SK-N-SH (cell line): ENCODE measurements at regions not wholly inside any gene's neighbourhood (a gene's known extent, or its start where the extent isn't known, plus 50 kb on each side); places are given as distances from the start of the nearest gene placed in this dataset.

Experiments
- CHD2 ChIP-seq: fragments of 150-350 bp; IDR thresholded peaks from 2 replicates; pipeline ENCODE4 v1.6.1; 2018; ENCODE audit warnings: low read length; ENCODE audit not compliant: partially characterized antibody
- EP300 ChIP-seq, 2 experiments: IDR thresholded peaks; 2 replicates each; pipeline versions ENCODE4 v1.4.0 to v1.6.1; 2012; ENCODE audit warnings: borderline replicate concordance in 1 of 2, low read depth in 1 of 2, low read length in 1 of 2
- EZH2phosphoT487 ChIP-seq: fragments of 200-600 bp; sonication (generic); IDR thresholded peaks from 2 replicates; pipeline ENCODE4 v1.6.1; 2017; ENCODE audit warnings: low read depth, mixed run types, mild to moderate bottlenecking, antibody characterized with exemption, moderate library complexity, borderline replicate concordance
- TF ChIP-seq, protein P1 (sequence below): IDR thresholded peaks from 2 replicates; pipeline ENCODE4 v1.6.1; 2012; ENCODE audit warnings: mild to moderate bottlenecking, low read depth, low read length, moderate library complexity
- TF ChIP-seq, protein P2 (sequence below): fragments of 200-600 bp; sonication (generic); IDR thresholded peaks from 2 replicates; pipeline ENCODE4 v1.6.1; 2017; ENCODE audit warnings: antibody characterized with exemption, mild to moderate bottlenecking, moderate library complexity
- TF ChIP-seq, protein P3 (sequence below): IDR thresholded peaks from 2 replicates; pipeline ENCODE4 v1.4.0; 2012; ENCODE audit warnings: low read depth

DNA sequence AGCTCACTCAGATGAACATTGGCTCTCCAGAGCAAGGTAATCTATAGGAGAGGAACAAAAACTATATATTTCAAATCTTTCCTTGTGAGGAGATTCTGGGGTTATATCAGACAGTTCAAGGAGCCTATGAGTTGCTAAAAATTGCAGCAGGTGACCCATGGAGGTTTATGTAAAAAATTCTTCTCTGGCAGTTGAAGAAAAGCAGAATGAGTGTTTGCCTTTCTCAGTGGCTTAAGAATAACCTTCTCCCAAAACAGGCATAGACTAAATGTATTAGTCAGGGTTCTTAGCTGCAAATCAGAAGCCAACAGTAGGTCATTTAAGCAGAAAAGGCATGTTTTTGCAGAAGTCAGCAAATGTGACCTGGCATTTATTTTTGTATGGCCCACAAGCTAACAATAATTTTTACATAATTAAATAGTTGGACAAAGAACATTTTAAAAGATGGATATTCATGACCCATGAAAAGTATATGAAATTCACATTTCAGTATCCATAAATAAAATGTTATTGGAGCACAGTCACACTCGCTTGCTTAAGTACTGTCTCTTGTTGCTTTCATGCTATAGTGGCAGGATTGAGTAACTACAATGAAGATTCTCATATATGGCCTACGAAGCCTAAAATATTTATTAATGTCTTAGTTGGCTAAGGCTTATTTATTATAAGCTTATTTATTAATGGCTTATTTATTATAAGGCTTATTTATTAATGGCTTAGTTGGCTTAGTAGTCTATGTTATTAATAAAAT, 93.4 kb upstream of the TLK1 start:
- TF ChIP-seq, protein P1, sequence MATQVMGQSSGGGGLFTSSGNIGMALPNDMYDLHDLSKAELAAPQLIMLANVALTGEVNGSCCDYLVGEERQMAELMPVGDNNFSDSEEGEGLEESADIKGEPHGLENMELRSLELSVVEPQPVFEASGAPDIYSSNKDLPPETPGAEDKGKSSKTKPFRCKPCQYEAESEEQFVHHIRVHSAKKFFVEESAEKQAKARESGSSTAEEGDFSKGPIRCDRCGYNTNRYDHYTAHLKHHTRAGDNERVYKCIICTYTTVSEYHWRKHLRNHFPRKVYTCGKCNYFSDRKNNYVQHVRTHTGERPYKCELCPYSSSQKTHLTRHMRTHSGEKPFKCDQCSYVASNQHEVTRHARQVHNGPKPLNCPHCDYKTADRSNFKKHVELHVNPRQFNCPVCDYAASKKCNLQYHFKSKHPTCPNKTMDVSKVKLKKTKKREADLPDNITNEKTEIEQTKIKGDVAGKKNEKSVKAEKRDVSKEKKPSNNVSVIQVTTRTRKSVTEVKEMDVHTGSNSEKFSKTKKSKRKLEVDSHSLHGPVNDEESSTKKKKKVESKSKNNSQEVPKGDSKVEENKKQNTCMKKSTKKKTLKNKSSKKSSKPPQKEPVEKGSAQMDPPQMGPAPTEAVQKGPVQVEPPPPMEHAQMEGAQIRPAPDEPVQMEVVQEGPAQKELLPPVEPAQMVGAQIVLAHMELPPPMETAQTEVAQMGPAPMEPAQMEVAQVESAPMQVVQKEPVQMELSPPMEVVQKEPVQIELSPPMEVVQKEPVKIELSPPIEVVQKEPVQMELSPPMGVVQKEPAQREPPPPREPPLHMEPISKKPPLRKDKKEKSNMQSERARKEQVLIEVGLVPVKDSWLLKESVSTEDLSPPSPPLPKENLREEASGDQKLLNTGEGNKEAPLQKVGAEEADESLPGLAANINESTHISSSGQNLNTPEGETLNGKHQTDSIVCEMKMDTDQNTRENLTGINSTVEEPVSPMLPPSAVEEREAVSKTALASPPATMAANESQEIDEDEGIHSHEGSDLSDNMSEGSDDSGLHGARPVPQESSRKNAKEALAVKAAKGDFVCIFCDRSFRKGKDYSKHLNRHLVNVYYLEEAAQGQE, result no peak
- TF ChIP-seq, protein P2, sequence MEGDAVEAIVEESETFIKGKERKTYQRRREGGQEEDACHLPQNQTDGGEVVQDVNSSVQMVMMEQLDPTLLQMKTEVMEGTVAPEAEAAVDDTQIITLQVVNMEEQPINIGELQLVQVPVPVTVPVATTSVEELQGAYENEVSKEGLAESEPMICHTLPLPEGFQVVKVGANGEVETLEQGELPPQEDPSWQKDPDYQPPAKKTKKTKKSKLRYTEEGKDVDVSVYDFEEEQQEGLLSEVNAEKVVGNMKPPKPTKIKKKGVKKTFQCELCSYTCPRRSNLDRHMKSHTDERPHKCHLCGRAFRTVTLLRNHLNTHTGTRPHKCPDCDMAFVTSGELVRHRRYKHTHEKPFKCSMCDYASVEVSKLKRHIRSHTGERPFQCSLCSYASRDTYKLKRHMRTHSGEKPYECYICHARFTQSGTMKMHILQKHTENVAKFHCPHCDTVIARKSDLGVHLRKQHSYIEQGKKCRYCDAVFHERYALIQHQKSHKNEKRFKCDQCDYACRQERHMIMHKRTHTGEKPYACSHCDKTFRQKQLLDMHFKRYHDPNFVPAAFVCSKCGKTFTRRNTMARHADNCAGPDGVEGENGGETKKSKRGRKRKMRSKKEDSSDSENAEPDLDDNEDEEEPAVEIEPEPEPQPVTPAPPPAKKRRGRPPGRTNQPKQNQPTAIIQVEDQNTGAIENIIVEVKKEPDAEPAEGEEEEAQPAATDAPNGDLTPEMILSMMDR, result no peak
- TF ChIP-seq, protein P3, sequence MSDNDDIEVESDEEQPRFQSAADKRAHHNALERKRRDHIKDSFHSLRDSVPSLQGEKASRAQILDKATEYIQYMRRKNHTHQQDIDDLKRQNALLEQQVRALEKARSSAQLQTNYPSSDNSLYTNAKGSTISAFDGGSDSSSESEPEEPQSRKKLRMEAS, result no peak
- no peak for TF ChIP-seq EZH2phosphoT487
- TF ChIP-seq EP300 (IDR thresholded peaks at IDR 0.05; ENCODE audit: borderline replicate concordance in 1 of 2, low read depth in 1 of 2, low read length in 1 of 2), result no peak
- TF ChIP-seq CHD2, result no peak
